Keratinocyte (primary cell): ENCODE measurements at regions not wholly inside any gene's neighbourhood (a gene's known extent, or its start where the extent isn't known, plus 50 kb on each side); places are given as distances from the start of the nearest gene placed in this dataset.
"Not testable (repeated sequence)": the region's sequence is repeated elsewhere in the genome, so short reads cannot be mapped to it uniquely, and the experiment has no call there.

Source experiments
- DNase-seq: peaks from one replicate; pipeline ENCODE4 v3.0.0-alpha.2; 2011; ENCODE audit warnings: low read depth, missing footprints, low spot score
- FAIRE-seq: peaks from 2 replicates; lab custom pipeline; 2011; peaks lifted over from hg19 to GRCh38; lab: Jason Lieb, UNC
- H2AFZ ChIP-seq: 2 replicates; pipeline ENCODE4 v1.6.0; 2012; ENCODE audit warnings: low read length, control low read depth, inconsistent platforms; ENCODE audit not compliant: control insufficient read depth
- H3K27ac ChIP-seq: 2 replicates; pipeline ENCODE4 v1.5.1; 2011; ENCODE audit warnings: low read length; ENCODE audit not compliant: control insufficient read depth, insufficient read depth
- H3K27me3 ChIP-seq: 3 replicates; pipeline ENCODE4 v1.6.0; 2011; ENCODE audit warnings: low read length; ENCODE audit not compliant: control insufficient read depth, insufficient read depth; ENCODE audit errors: extremely low read depth
- H3K36me3 ChIP-seq, 2 experiments: 2 replicates in 1 of 2; 3 replicates in 1 of 2; pipeline ENCODE4 v1.5.1; 2011; ENCODE audit warnings: low read length in 2 of 2, mild to moderate bottlenecking in 1 of 2; ENCODE audit not compliant: control insufficient read depth in 2 of 2, insufficient read depth in 2 of 2; ENCODE audit errors: extremely low read depth in 1 of 2
- H3K4me1 ChIP-seq: 3 replicates; pipeline ENCODE4 v1.5.1; 2011; ENCODE audit warnings: low read length; ENCODE audit not compliant: control insufficient read depth, insufficient read depth; ENCODE audit errors: extremely low read depth
- H3K4me2 ChIP-seq: 3 replicates; pipeline ENCODE4 v1.6.0; 2011; ENCODE audit warnings: low read depth, low read length; ENCODE audit not compliant: control insufficient read depth, insufficient read depth; ENCODE audit errors: extremely low read depth
- H3K4me3 ChIP-seq, 3 experiments: fragments of 200-600 bp in 1 of 3; sonication (generic) in 1 of 3; 2 replicates in 2 of 3; 3 replicates in 1 of 3; pipeline ENCODE4 v1.5.1; 2011 to 2016; ENCODE audit warnings: low read length in 3 of 3, mild to moderate bottlenecking in 3 of 3, control low read depth in 2 of 3, inconsistent platforms in 1 of 3, low read depth in 1 of 3, mixed read lengths in 1 of 3, mixed run types in 1 of 3, moderate library complexity in 1 of 3; ENCODE audit not compliant: control insufficient read depth in 2 of 3, insufficient read depth in 2 of 3; ENCODE audit errors: extremely low read depth in 1 of 3
- H3K79me2 ChIP-seq: 2 replicates; pipeline ENCODE4 v1.6.0; 2012; ENCODE audit warnings: low read length; ENCODE audit not compliant: control insufficient read depth, insufficient read depth
- H3K9ac ChIP-seq: 3 replicates; pipeline ENCODE4 v1.6.0; 2011; ENCODE audit warnings: low read length; ENCODE audit not compliant: control insufficient read depth, insufficient read depth; ENCODE audit errors: extremely low read depth
- H3K9me1 ChIP-seq: 3 replicates; pipeline ENCODE4 v1.6.0; 2011; ENCODE audit warnings: low read length; ENCODE audit not compliant: control insufficient read depth, insufficient read depth; ENCODE audit errors: extremely low read depth
- H3K9me3 ChIP-seq: 2 replicates; pipeline ENCODE4 v1.5.1; 2012; ENCODE audit warnings: low read depth, low read length; ENCODE audit not compliant: control insufficient read depth
- H4K20me1 ChIP-seq: 3 replicates; pipeline ENCODE4 v1.6.0; 2011; ENCODE audit warnings: low read length; ENCODE audit not compliant: control insufficient read depth, insufficient read depth; ENCODE audit errors: extremely low read depth
- CTCF ChIP-seq, 3 experiments: IDR thresholded peaks in 1 of 3; conservative IDR thresholded peaks in 1 of 3; optimal IDR thresholded peaks in 1 of 3; 2 replicates in 2 of 3; 3 replicates in 1 of 3; pipeline versions ENCODE3 to v1.5.1; 2011; ENCODE audit warnings: low read length in 3 of 3, mild to moderate bottlenecking in 3 of 3, moderate library complexity in 2 of 3, control low read depth in 1 of 3, inconsistent platforms in 1 of 3; ENCODE audit not compliant: insufficient read depth in 2 of 3; ENCODE audit errors: extremely low read depth in 1 of 3
- EZH2 ChIP-seq: IDR thresholded peaks from one replicate; pipeline ENCODE4 v1.6.1; 2012; ENCODE audit warnings: inconsistent platforms, mild to moderate bottlenecking, low read length, moderate library complexity
- dilution Hi-C: fragments of 300-500 bp; cut with MboI; formaldehyde crosslinking; loops from one replicate; pipeline ENCODE4 v1.7.0; 2020; ENCODE audit warnings: low sequenced_read_pairs; ENCODE audit not compliant: extremely low pct_ligation_motif_present

- Histone ChIP-seq H3K27me3 (no peaks in the 10 kb centered on the region), H3K9me3 (peaks cover 4% of the 10 kb centered on the region), H3K27ac (no peak overlapping the region), H3K79me2 (no peaks in the 10 kb centered on the region), H3K9ac (no peak overlapping the region), H3K9me1 (no peaks in the 10 kb centered on the region), H4K20me1 (no peaks in the 10 kb centered on the region), H3K4me2 (no peak overlapping the region), H2AFZ (no peak overlapping the region), H3K4me1 (no peaks in the 10 kb centered on the region), H3K36me3 (no peaks in the 10 kb centered on the region), H3K4me3 (no peak overlapping the region)
- FAIRE-seq (no peak), DNase-seq (no peak)
- TF ChIP-seq CTCF (optimal IDR thresholded peaks at IDR 0.05 in 1 of 3, IDR thresholded peaks at IDR 0.05 in 1 of 3, conservative IDR thresholded peaks at IDR 0.05 in 1 of 3; ENCODE audit: extremely low read depth in 1 of 3, insufficient read depth in 2 of 3, low read length in 3 of 3) (no peak), EZH2 (no peak)
- dilution Hi-C loops, result no loop called here
Observed at GRCh38 chr14:40630471-40630870, 976.2 kb upstream of the LRFN5 start.

GRCh38 chr14:40629551-40630137 is 977.0 kb upstream of the LRFN5 start:
- H2AFZ ChIP-seq, H3K79me2 ChIP-seq, H3K4me2 ChIP-seq, H3K27ac ChIP-seq, H3K9me1 ChIP-seq, DNase-seq, H4K20me1 ChIP-seq, H3K27me3 ChIP-seq, FAIRE-seq, H3K9me3 ChIP-seq, H3K4me3 ChIP-seq, H3K9ac ChIP-seq, H3K36me3 ChIP-seq, H3K4me1 ChIP-seq: not testable (repeated sequence)
- dilution Hi-C loops, result loop anchor here (5.0 kb wide), 1 partner anchor 53 kb away; no protein-coding TSS in a partner anchor

- Histone ChIP-seq H3K27me3 (no peaks in the 10 kb centered on the region), H3K4me3 (no peak overlapping the region), H3K9me1 (no peaks in the 10 kb centered on the region), H3K79me2 (no peaks in the 10 kb centered on the region), H3K36me3 (no peaks in the 10 kb centered on the region), H4K20me1 (no peaks in the 10 kb centered on the region), H3K4me1 (no peaks in the 10 kb centered on the region), H3K27ac (no peak overlapping the region), H2AFZ (no peak overlapping the region), H3K9me3 (peaks cover 6% of the 10 kb centered on the region), H3K4me2 (no peak overlapping the region), H3K9ac (no peak overlapping the region)
- DNase-seq (no peak), FAIRE-seq (no peak)
- dilution Hi-C loops, result loop anchor here (5.0 kb wide), 1 partner anchor 53 kb away; no protein-coding TSS in a partner anchor
- no peak for TF ChIP-seq CTCF (optimal IDR thresholded peaks at IDR 0.05 in 1 of 3, IDR thresholded peaks at IDR 0.05 in 1 of 3, conservative IDR thresholded peaks at IDR 0.05 in 1 of 3; ENCODE audit: extremely low read depth in 1 of 3, insufficient read depth in 2 of 3, low read length in 3 of 3)
- no peak for TF ChIP-seq EZH2
Observed at GRCh38 chr14:40629144-40629543, 977.5 kb upstream of the LRFN5 start.
